ENCODE measurements at regions not wholly inside any gene's neighbourhood (a gene's known extent, or its start where the extent isn't known, plus 50 kb on each side); places are given as distances from the start of the nearest gene placed in this dataset.

GRCh38 chr1:204736836-204737235, 51.3 kb upstream of the LRRN2 start:
- DNase-seq, result no peak

GRCh38 chr1:204738506-204738905, 53.0 kb upstream of the LRRN2 start:
- DNase-seq, result no peak

- no peak for DNase-seq
Observed at GRCh38 chr1:204740354-204740753, 54.8 kb upstream of the LRRN2 start.

- DNase-seq, result no peak
Observed at GRCh38 chr1:204741440-204741839, 55.9 kb upstream of the LRRN2 start.

- DNase-seq, result no peak
Observed at GRCh38 chr1:204742676-204743251, 57.2 kb upstream of the LRRN2 start.

GRCh38 chr1:204744107-204744779, 58.7 kb upstream of the LRRN2 start:
- no peak for DNase-seq

- DNase-seq, result peak in 5 of 56 donors; percentile 1 to 55 (median 21)
Observed at GRCh38 chr1:204746838-204747442, 61.4 kb upstream of the LRRN2 start.

GRCh38 chr1:204751480-204751879, 65.9 kb upstream of the LRRN2 start:
- no peak for DNase-seq

- DNase-seq, result peak in 4 of 56 donors; percentile 4 to 32 (median 10)
Observed at GRCh38 chr1:204751883-204752687, 66.5 kb upstream of the LRRN2 start.

- DNase-seq, result no peak
Observed at GRCh38 chr1:204752688-204753040, 67.1 kb upstream of the LRRN2 start.

- no peak for DNase-seq
Observed at GRCh38 chr1:204754821-204755220, 69.3 kb upstream of the LRRN2 start.

GRCh38 chr1:204756349-204756748, 70.8 kb upstream of the LRRN2 start:
- no peak for DNase-seq

- no peak for DNase-seq
Observed at GRCh38 chr1:204756811-204757210, 71.3 kb upstream of the LRRN2 start.

GRCh38 chr1:204758601-204759000, 73.1 kb upstream of the LRRN2 start:
- no peak for DNase-seq

GRCh38 chr1:204760350-204760749, 74.8 kb upstream of the LRRN2 start:
- no peak for DNase-seq

- DNase-seq, result no peak
Observed at GRCh38 chr1:204760757-204761156, 75.2 kb upstream of the LRRN2 start.

GRCh38 chr1:204763773-204764427, 78.4 kb upstream of the LRRN2 start:
- peak in 48 of 56 donors; percentile 9 to 77 (median 50) for DNase-seq

GRCh38 chr1:204769997-204770396, 84.5 kb upstream of the LRRN2 start:
- DNase-seq, result no peak

GRCh38 chr1:204771358-204771757, 85.8 kb upstream of the LRRN2 start:
- no peak for DNase-seq

- DNase-seq, result no peak
Observed at GRCh38 chr1:204773246-204773645, 87.7 kb upstream of the LRRN2 start.

GRCh38 chr1:204775546-204775945, 90.0 kb upstream of the LRRN2 start:
- DNase-seq, result no peak

GRCh38 chr1:204777591-204777990, 92.1 kb upstream of the LRRN2 start:
- DNase-seq, result no peak
